Superior temporal gyrus (tissue), 1 donor: ENCODE measurements at regions not wholly inside any gene's neighbourhood (a gene's known extent, or its start where the extent isn't known, plus 50 kb on each side); places are given as distances from the start of the nearest gene placed in this dataset.
"Not testable (repeated sequence)": the region's sequence is repeated elsewhere in the genome, so short reads cannot be mapped to it uniquely, and the experiment has no call there.

Source experiments
- DNase-seq: peaks from one replicate; pipeline ENCODE4 v3.0.0-alpha.2; 2016; ENCODE audit errors: extremely low spot score

DNA sequence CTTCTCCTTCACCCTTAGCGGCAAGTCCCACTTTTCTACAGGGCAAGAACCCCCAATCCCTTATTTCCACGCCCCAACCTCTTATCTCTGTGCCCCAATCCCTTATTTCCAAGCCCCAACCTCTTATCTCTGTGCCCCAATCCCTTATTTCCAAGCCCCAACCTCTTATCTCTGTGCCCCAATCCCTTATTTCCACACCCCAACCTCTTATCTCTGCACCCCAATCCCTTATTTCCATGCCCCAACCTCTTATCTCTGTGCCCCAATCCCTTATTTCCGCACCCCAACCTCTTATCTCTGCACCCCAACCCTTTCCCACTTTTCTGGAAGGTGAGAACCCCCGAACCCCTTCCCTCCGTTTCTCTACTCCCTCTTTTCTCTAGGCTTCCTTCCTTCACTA lies 116.1 kb upstream of the GJE1 start:
- not testable (repeated sequence) for DNase-seq

DNA sequence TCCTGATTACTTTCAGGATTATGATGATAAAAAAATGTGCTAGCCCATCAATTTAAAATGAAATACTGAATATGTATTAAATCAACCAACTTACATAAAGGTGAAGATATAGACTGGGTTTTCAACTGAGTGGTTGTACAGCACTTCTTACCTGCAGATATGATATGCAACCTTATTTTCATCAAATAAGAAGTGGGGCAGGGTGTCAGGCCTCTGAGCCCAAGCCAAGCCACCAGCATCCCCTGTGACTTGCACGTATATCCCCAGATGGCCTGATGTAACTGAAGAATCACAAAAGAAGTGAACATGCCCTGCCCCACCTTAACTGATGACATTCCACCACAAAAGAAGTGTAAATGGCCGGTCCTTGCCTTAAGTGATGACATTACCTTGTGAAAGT lies 117.3 kb upstream of the GJE1 start:
- DNase-seq: not testable (repeated sequence)

DNA sequence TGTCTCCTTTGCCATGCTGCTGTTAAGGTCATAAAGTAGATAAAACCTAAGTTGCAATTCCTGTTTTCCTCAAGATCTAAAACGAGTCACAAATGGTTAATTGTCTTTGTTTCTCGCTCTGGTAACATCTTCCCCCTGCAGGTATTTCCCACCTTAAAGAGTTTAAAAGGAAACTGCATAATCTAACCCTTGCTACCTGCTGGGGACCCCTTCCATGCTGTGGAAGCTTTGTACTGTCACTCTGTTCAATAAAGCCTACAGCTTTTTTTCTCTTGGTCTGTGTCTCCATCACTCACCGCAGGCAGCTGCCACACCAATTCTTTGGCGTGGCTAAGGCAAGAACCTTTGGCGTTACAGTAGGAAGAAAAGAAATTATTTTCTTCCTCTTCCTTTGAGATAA lies 117.7 kb upstream of the GJE1 start:
- DNase-seq: no peak

DNA sequence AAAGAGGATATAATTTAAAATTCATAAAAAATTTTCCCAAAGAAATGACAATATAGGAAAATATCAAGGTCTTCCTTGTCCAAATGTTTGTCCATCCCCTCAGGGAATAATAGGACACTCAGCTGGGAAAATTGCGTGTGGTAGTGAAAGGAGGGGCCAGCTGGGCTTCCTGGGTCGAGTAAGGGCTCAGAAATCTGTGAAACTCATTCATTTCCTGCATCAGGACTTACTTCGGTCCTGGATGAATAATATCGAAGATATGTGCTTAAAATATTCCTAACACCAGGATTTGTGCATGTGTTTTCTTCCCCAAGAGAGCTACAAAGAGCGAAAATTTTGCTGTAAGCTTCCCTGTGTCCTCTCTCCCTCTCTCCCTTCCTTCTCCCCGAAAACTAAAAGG lies 118.2 kb upstream of the GJE1 start:
- DNase-seq: no peak

DNA sequence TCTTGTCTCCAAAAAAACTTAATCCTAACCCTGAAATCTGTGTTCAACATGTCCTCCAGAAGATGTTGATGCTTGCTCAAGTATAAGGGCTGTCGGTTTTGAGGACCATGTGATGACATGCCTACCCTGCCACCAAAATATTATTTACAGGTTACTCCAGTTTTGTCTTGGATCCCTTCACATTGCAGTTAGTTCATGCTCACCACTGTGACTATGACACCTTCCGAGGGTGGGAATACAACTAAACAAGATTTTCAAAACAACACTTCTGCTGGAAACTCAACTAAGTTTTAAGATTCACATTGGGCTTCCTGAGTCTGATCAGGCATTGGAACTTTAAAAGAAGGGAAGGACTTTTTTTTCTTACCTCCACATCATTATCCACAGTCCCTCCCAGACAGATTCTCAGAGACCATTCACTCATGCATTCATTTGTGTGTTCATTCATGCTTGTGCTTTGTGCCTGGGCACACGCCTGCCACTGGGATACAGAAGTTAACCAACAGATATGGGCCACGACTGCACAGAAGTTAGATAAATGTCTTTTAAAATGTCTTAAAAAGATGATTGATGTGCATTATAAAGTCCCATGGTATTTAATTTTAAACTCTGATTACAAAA lies 118.7 kb upstream of the GJE1 start:
- DNase-seq: no peak

DNA sequence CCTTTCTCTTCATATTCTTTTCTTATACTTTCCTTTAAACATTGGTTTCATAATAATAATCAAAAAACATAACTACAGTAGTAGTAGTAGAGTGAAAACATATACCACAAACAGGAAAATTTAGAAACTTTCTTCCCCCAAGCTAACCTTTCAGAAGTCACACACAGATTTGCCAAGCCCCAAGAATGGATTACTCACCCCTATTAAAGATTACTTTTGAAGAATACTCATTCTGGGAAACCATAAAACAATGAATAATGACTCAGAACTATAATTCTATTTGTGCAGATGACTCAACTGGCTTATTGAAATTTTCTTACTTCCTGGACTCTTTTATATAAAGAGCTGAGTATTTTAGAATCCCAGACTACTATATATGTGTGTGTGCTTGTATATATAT lies 119.4 kb upstream of the GJE1 start:
- no peak for DNase-seq

DNA sequence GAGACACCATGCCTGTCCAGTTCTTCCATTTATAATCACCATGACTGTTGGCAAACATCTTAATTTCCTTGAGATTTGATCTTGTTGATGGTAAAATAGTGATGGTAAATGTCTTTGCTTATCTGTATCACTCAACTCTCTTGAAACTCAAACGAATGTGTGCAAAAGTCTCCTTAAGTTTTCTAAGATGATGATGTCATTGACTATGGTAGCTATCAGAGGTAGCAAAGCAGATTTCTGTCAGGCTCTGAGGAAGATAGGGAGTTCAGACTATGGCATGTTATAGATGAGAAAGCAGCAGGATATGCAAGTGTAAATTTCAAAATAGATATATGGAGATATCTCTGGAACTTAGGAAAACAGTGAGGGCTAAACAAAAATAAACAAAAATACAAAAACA lies 121.0 kb upstream of the GJE1 start:
- DNase-seq: no peak

DNA sequence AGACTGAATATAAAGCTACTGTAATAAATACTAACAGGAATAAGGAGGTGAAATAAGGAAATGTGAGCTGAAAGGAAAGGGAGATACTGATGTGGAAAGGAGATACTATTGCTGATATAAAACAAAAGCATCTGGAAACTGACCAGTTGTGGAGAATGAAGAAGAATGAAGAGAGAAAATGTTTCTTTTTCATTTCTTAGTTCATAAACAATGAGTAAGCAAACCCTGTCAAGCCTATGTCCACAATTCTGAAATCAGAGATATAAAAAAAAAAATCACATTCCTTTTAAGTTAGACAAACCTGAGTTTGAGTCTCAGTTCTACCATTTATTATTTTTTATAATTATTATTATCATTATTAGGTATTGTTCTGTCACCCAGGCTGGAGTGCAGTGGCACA lies 121.6 kb upstream of the GJE1 start:
- no peak for DNase-seq

DNA sequence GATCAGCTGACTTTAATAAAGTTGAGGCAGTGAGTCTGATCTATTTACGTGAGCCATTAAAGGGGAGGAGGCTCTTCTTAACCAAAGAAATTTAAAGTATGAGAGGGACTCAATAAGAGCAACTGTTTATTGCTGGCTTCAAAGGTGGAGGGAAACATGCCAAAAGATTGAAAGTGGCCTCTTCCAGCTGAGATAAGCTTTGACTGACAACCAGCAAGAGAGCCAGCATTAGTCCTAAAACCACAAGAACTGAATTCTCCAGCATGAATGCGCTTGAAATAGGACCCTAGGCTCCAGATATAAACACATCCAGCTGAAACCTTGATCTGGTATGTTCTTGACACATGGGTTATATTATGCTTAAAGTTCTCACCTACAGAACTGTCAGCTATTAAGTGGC lies 123.1 kb upstream of the GJE1 start:
- no peak for DNase-seq

DNA sequence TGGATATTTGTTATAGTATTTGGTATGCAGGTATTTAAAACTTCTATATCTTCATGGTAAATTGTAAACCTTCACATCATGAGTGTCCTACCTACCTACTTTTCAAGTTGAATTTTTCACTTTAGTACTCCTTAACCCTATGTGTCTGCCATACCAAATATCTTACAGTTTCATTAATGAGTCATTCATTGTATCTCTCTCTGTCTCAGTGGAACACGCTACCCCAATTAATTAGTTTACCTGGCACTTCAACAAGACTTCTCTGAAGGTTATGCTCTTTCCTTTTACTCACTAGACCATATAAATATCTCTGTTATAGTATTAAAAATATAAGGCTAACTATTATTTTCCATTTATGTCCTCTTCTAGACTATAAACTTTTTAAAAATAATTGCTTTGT lies 123.9 kb upstream of the GJE1 start:
- DNase-seq: no peak

DNA sequence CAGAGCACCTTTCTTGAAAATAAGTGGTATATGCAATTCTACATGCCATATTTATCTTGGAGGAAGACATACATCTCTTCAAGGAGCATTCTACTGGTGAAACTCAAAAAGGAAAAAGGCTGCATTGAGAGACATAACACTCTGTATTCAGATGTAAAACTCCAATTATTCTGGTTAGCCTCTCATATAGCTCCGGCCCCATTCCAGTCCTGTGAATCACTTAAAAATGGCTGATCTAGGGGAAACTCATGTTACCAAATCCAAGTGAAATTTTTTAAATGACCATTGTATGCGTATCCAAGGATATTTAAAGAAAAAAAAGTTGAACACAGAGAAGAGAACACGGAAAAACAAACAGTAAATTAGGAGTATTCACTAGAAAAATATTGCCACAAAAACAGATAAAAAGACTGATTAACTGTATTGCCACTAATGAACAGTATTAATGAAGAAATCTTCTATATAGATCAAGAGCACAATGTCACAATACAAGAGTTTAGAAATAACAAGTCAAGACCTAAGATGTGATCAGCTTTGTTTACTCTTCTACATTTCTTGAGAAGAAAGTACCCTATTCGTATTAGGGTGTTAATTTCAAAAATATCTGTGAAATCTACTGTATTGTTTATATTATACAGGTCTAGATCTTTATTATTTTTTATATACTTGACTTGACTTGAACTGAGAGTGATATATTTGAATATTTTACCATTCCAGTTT lies 124.5 kb upstream of the GJE1 start:
- DNase-seq: no peak

DNA sequence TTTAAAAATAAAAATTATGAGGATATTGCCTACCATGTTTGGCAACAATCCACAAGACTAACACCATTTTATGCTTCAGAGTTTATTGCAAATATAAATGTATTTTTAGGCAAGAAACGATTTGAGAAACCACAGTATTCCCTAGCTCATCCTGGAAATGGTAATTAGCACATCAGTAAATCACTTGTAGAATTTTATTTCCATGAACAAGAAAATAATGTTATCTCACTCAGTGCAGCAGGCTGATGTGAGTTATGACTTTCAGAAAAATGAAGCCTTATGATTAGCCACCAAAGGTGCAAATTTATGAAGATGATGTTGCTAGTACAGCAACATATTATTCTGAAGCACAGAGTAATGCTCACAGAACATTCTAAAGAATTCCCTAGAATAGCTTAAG lies 127.7 kb upstream of the GJE1 start:
- no peak for DNase-seq

DNA sequence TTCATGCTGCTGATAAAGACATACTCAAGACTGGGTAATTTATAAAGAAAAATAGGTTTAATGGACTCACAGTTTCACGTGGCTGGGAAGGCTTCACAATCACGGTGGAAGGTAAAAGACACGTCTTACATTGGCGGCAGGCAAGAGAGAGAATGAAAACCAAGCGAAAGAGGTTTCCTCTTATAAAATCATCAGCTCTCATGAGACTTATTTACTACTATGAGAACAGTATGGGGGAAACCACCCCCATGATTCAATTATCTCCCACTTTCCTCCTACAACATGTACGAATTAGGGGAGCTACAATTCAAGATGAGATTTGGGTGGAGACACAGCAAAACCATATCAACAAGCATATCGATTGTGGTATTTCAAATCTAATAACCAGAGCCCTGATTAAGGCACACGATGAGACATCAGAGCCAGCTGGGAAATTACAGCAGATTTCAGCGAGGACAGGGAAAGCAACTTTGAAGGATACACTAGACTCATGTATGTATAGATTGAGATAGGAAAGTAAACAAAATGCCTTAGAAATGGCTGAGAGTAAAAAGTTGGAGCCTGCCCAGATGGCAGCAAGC lies 129.8 kb upstream of the GJE1 start:
- no peak for DNase-seq

DNA sequence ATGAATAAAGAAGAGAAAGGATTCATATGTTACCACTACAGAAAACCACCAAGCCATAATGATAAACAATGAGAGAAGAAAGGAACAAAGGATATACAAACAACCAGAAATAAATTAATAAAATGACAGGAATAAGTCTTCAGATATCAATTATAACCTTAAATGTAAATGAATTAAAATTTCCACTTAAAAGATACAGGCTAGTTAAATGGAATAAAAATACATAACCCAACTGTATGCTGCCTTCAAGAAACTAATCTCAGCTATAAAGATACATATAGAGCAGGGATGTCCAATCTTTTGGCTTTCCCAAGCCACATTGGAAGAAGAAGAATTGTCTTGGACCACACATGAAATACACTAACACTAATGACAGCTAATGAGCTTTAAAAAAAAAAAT lies 135.9 kb upstream of the GJE1 start:
- no peak for DNase-seq

DNA sequence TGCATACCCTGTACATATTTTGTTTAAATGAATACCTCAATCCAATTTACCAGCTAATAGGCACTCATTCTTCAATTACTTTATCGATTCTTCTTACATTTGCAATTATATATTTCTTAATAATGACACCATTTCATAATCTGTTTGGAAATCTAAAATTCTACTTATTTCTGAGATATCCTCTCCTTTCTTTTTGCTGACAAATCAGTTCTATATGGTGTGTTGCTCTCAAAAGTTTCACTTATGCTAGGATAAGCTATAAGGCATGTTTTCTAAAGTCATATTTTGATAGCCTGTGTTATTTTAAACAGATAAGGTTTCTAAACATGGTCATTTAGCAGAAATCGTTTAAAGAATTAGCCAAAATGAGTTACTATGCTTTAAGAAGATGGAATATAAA lies 140.6 kb upstream of the GJE1 start:
- no peak for DNase-seq

DNA sequence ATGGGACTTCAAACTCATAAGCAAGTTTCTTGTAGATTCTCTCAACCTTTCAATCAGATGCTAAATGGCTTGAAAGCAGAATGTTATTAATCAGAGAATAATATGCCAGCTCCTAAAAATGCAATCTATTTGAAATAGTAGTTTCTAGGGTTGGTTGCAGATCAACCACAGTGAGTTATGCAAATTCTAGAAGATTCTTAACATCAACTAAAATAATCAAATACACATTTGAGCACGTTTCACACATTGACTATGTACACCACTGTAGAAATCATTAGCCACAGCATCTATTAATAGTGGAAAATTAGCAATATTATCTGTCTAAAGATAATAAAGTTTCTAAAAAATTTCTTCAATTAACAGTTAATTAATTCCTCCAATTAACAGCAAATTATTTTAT lies 141.9 kb upstream of the GJE1 start:
- no peak for DNase-seq

DNA sequence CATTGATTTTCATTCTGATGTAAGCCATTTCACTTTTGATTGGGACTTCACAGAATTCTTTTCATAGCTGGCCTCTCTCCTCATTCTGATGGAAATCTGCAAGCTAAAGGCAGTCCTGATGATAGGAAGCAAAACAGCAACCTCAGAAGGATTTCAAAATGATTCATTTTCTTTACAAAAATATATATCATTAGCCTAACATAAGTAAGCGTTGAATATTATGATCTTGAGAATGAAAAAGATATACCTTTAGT lies 143.1 kb upstream of the GJE1 start:
- DNase-seq: no peak

DNA sequence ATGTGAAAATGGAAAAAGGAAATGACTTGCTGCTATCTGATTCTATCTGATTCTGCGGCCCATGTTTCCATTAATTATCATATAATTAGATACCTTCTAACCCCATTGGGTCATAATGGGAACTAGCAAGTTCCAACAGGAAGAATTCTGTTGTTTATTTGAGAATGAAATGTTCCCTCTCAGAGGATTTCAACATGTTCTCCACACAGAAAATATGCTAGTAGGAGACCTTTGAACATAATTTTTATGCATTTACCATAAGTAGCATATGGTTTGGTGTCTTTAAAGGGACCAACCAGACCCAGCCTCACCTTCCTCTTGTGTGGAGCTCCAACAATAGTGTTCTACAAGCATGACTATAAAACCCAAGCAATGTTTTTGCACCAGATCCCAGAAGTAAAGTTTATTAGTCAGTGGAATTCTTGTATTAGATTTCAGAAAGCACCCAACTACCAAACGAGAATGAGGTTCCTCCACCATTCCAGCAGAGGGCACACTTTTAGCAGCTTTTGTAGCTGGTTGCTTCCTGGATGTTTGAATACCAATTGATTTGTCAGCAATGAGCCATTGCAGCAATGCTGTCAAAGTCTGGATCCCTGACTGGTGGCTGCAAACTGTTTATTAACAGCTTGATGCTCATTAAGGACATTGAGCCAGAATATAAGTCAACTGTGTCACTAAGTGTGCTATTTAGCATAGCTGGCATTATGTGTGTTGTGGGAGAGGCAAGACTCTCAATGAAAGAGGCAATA lies 143.6 kb upstream of the GJE1 start:
- peak; percentile 32 for DNase-seq

DNA sequence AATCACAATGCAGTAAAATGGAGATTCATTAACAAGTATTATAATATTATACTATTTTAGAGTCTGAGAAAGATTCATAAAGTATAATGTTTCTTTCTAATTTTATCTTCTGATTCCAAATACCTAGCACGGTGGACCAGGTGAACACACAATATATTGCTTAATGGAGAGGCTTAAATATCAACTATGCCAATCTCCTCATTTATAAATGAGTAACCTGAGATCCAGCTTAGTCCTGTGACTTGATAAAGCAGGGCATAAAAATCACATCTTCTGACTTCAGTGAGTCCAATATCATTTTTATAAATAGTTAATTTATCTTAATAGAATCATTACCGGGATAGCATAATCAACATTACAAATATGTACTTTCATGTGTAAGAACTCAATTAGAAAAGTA lies 144.4 kb upstream of the GJE1 start:
- DNase-seq: no peak

DNA sequence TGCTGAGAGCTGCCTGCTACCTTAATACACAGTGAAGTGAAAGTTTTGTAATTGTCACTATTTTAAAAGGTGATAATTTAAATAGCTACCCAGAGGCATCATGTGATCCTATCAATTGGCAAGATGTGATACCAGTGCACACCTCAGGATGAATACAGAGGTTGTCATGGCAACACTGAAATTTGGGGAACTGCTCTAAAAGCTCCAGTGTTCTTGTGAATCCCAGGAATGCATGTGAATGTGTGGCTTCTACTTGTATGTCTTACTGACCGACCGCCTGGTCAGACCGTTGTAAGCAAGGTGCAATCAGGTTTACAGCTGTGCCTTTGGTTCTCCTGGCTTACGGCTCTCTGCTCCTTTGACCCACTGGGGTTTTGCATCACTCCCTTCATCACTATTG lies 146.3 kb upstream of the GJE1 start:
- no peak for DNase-seq

DNA sequence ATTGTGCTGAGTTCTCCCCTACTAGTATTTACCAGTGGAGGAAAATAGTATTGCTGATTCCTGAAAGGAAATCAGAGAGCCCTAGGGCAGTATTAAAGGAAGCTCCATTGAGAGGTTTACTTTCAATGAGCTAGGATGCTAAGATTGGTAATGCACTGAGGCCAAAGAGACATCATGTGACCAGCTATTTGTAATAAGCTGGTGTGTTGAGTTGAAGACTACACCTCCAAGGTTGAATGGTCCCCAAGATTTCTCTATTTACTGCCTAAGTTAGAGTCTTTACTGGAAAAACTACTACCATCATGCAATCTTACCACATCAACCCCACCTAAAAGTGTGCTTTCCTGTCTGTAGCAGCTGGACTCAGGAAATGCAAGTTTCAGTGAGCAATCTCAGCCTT lies 151.5 kb upstream of the GJE1 start:
- no peak for DNase-seq

DNA sequence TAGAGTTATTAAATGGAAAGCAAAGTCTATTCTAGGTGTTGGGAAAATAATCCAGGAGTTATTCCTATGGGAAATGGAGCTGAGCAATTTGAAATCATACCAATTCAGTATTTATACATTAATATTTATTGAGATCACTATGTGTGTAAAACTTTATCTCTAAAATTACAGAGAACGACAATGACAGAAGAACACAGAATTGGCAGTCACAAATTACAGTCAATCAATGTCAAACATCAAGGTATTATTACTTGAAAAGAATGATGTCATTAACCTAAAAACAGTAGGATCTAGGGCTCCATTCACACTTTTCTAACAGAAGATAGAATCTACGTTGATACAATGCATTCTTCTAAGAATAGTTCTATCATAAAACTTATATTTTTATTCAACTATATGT lies 154.9 kb upstream of the GJE1 start:
- no peak for DNase-seq

DNA sequence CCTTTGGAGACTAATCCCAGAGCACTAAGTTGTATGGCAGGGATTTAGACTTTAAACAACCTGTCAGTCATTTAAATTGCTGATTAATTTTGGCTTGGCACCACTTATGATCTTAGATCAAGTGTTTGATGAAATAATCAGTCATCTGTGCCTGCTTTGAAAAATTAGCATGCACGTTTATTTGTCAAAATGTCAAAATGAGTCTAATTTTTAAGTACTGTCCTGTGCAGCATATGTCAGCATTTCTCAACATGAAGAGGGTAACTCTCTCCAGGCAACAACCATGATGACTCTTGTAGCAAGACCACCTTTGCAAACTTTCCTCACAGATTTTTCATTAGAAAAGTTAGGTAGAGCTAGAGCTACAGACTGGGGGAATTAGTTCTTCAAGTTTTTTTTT lies 155.7 kb upstream of the GJE1 start:
- DNase-seq: no peak
